ENCODE measurements at regions not wholly inside any gene's neighbourhood (a gene's known extent, or its start where the extent isn't known, plus 50 kb on each side); places are given as distances from the start of the nearest gene placed in this dataset.

DNA sequence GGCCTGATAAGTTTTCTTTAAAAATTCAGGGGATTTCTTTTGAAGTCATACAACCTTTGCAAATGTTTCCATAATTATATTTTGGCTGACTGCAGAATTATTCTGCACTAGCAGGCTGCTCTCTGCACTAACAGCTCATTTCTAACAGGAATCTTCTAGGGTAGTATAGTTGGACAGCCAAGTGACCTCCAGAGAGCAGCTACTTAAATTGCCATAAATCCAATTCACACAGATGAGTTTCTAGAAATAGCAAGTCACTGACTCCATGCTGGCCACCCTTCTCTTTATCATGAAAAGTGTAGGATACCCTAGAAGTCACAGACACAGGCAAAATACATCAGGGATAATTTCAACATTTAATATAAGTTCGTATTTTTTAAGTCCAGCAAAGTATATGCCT lies 110.9 kb upstream of the TARS1 start:
- TF ChIP-seq EZH2 (IDR thresholded peaks at IDR 0.05; ENCODE audit: insufficient read depth, poor library complexity, severe bottlenecking) (no peak), EZH2phosphoT487 (IDR thresholded peaks at IDR 0.05; ENCODE audit: insufficient read depth, low read depth) (no peak)
